ENCODE measurements at regions not wholly inside any gene's neighbourhood (a gene's known extent, or its start where the extent isn't known, plus 50 kb on each side); places are given as distances from the start of the nearest gene placed in this dataset.
"Not testable (repeated sequence)": the region's sequence is repeated elsewhere in the genome, so short reads cannot be mapped to it uniquely, and the experiment has no call there.

DNA sequence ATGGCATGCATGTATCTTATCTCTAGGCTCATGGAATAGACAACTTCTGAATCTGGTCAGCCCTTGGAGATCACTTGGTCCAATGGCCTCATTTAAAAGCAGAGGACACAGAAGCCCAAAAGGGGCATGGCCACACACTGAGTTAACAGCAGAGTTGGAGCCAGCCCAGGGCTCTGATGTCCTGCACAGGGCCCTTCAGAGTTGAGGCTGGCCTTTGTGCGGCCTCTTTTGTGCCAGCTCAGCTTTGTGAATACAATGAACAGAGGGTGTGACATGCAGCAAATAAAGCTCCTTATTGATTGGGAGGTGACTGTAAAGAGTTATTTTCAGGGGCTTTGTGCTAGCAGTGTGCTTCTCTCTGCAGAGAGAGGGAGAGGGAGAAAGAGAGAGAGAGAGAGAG is 150.1 kb upstream of the STK32A start:
- DNase-seq: peak; percentile 66

DNA sequence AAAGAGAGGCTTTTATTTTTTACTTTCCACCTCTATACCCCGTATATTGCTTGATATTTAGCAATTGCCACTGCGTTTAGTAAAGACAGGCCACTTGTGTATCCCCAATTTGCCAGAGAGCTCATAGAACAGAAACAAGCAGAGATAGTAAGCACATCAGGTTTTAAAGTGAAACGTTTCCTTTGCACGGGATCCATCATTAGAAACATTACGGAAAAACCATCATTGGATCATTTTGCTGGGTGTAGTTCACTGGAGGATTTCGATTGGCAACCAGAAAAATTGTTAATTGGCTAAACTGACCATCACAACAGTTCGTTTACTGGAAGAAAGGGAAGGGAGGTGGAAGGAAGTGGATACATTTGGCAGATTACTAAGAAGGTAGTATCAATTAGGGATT is 149.4 kb upstream of the STK32A start:
- no peak for DNase-seq

DNA sequence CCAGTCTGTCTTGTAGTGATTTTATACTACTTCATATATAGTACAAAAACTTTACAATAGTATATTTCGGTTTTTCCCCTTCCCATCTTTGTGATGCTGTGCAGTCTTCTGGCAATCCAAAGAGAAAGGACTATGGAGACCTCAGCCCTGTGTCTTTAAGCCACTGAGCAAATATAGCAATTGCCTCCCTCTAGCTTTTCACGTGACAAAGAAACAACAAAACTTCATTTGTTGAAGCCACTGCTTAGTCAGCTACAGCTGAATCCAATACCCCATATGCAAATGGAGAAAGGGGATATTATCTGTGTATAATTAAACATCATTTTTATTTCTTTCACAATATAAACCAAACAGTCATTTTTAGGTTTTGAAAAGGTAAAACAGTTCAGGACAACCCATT is 142.8 kb upstream of the STK32A start:
- DNase-seq: no peak

DNA sequence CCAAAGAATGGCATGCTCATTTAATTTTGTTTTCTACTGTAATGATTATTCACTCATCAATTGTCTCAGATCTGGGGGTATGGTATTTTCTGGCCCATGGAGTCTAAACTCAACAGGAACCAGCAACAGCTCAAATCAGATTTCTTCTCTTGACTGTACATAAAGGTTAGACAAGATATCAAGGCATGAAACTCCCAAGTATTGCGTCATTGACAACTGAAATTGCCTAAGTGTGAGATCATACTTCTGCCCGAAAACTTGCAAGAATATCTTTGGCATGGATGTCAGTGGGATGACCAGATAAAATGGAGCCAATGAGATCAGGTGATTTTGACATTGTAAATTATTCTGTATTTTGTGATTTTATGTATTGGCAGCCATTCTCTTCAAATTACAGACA is 141.7 kb upstream of the STK32A start:
- no peak for DNase-seq

DNA sequence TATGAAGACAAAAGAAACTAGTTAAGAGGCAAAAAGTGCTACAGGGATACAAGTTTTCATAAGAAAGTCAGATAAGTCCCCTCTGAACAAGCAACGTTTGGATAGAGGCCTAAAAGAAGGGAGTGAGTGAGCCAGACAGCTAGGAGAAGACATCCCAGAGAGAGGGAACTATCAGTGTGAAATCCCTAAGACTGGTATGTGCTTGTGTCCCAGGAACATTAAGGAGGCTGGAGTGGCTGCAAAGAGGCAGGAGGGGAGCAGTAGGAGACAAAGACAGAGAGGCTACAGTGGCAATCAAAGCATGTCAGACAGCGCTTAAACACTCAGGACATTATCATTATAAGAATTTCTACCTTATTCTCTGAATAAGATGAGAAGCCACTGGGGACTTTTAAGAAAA is 139.1 kb upstream of the STK32A start:
- DNase-seq: no peak

DNA sequence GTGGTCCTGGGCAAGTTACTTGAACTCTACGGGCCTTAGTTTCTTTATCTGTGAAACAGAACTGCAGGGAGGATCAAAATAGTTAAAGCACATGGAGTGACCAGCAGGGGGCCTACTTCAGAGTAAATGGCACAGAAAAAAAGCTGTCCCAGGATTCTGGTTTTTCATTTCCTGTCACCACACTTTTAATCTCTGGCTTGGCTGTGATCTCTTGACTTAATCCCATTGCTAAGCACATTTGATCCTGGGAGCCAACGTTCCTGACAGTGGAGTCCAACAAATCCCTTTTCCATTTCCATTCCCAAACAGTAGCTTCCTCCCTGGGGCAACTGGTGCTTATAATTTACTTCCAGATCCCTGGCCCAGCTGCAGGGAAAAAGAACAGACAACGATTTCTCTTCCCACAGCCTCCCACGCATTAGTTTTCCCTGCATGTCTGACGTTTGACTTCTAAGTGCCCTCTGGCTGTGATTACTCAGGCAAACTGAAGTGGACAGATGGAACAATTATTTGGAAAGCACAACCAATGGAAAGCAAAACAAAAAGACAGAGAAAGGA is 136.5 kb upstream of the STK32A start:
- DNase-seq: no peak

DNA sequence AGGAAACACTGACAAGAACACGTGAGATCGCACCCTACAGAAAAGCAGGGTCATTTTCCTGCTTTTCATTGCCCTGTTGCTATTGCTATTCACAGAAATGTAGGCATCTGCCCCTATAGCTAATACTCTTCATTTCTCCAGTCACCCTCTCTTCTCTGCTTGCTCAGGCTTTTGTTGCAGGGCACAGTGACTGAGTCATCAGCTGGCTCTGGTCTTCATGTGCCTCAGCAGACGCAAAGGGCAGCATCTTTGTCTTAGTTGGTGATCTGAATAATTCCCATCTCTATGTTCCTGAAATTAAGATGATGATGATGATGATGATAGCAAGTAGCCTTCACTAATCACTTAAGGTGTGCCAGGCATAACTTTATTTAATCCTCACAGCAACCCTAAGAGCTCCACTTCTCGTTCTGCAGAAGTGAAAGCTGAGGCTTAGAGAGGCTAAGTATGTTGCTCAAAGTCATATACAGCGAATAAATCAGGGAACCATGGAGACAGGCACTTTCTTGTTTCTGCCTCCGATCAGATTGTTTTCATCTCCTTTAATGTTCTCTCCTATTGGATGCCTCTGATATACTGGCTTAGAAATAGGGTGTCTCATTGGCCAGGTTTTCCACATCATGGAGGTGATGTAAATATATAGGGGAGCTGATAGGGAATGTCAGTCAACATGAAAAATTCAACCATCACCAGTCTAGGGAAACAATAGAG is 133.0 kb upstream of the STK32A start:
- no peak for DNase-seq

DNA sequence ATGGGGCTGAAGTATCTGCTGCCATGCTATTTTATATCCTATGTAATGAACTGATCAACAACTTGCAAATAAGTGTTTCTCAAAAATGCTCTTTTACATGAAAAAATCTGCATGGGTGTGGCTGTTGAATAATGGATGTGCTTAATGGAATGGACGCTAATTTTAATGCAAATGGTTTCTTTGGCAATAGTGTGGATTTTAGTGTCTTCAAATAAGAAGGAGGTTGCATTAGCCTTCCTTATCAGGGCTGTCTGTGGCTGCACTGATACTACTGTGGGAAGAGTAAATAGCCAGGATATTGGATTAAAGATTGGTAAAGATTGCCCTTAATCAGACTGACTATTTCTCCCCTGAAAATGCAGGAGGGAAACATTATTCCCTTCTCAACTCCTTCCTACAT is 121.9 kb upstream of the STK32A start:
- DNase-seq: no peak

DNA sequence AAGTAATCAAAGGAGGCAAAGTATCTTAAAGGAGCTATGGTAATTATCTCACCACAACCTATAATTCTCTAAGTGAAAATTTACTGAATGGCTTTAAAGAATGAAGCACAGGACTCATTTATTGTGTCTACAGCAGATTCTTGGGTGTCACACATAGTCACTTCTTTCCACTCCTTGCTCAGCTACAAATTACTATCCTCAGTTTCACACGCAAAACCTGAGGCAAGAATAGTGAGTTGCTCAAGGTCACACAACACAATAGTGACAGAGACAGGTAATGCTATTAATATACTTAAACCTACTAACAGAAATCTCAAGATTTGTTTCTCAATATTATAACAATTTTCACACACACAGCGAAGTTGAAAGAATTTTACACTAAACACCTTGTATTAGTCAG is 120.9 kb upstream of the STK32A start:
- DNase-seq: no peak

DNA sequence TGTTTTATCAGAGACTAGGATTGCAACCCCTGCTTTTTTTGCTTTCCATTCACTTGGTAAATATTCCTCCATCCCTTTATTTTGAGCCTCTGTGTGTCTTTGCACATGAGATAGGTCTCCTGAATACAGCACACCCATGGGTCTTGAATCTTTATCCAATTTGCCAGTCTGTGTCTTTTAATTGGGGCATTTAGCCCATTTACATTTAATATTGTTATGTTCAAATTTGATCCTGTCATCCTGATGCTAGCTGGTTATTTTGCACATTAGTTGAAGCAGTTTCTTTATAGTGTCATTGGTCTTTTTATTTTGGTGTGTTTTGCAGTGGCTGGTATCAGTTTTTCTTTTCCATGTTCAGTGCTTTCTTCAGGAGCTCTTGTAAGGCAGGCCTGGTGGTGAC is 95.1 kb upstream of the STK32A start:
- DNase-seq: not testable (repeated sequence)

DNA sequence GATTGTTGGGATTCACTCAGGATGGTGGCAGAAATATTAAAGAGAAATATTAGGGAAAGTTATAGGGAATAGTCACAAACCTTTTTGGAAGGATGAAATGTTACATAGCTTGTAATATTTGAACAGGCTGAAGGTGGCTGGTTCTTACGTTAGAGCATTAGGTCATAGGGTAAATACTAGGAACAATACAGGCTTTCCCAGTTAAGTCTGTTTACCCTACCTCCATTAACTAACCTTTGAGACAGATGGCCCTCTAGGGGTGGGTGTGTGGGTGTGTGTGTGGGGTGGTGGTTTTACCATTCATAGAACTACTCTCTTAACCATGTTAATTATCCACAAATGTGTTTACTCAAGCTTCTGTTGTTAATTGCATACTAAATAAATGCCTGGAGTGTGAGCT is 94.3 kb upstream of the STK32A start:
- DNase-seq: no peak

DNA sequence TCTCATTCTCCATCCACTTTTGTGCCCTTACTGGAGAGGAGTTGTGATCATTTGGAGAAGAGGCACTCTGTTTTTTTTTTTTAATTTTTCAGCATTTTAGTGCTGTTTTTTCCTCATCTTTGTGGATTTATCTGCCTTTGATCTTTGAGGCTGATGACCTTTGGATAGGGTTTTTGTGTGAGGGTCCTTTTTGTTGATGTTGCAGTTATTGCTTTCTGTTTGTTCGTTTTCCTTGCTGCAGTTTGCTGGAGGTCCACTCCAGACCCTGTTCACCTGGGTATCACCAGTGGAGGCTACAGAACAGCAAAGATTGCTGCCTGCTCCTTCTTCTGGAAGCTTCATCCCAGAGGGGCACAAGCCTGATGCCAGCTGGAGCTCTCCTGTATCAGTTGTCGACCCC is 93.2 kb upstream of the STK32A start:
- DNase-seq: not testable (repeated sequence)

DNA sequence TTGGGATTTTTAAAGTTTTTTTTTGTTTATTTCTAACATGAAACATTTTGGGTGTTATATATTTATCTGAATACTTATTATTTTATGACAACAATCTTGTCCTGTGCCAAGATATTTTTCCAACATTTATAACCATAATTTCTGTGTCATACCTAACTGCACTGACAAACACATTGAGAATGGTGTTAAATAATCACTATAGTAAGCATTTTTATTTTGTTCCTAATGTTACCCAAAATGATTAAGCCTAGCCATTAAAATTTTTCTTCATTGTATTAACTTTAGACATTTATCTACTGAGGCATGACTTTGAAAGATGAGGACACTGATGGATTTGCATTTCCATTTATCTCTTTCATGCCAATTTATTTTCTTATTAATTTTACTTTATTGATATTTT is 91.6 kb upstream of the STK32A start:
- no peak for DNase-seq

DNA sequence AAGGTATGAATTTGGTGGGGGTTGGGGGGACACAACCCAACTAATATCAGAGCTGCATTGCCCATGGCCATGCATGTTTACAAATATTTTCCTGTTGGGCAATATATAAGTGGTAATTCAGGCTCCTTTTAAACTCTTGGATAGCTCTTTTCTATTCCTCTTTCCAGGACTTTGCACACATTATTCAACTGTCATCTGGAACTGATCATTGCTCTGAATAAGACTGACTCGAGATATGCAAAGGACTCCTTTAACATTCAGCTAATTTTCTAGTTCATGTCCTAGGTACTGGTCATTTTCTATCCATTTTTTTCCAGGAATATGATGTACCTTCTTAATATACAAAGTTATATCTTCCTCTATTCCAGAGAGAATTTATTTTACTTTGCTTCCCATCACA is 89.5 kb upstream of the STK32A start:
- DNase-seq: no peak

DNA sequence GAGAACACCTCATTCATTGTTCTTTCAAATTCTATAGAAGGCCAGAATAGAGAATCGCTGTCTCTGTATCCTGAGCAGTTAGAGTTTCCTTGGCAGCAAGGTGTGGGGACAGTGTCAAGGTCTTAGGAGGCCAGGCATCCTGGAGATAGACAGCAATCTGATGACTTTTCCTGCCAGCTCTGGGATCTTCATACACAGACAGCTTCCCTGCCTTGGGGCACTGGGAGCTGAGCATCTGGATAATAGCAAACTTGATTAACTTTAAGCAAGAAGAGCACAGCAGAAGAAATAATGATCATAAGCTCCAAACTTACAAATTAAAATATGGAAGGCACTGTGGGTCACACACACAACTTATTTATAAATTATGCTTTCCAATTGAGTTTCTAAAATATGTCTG is 86.1 kb upstream of the STK32A start:
- DNase-seq: no peak

DNA sequence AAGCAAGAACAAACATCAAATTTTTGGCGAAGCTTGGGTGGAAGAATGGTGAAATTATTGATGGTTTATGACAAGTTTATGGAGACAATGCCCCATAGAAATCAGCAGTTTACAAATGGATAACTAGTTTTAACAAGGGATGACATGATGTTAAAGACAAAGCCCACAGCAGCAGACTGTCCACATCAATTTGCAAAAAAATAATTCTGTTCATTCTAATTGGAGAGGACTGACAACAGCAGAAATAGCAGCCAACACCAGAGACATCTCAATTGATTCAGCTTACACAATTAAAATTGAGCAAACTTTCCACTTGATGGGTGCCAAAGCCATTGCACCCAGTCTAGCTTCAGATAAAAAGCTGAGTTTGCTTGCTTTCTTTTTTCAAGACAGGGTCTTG is 82.7 kb upstream of the STK32A start:
- no peak for DNase-seq

DNA sequence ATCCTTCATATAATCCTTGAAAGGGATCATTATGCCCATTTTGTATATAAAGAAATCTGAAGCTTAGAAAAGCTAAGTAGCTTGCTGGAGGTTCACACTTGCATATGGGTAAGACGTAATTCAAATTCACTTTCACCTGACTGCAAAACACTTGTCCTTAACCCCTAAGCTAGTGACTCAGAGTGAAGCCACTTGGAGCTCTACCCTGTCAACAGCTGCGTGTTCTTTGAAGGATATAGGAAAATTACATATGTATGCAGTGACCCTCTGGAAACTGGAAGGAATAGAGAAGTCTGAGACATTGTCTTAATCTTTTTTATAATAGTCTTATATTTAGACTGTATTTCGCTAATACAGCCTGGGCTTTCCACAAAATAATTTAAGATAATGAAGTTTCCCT is 80.0 kb upstream of the STK32A start:
- no peak for DNase-seq

DNA sequence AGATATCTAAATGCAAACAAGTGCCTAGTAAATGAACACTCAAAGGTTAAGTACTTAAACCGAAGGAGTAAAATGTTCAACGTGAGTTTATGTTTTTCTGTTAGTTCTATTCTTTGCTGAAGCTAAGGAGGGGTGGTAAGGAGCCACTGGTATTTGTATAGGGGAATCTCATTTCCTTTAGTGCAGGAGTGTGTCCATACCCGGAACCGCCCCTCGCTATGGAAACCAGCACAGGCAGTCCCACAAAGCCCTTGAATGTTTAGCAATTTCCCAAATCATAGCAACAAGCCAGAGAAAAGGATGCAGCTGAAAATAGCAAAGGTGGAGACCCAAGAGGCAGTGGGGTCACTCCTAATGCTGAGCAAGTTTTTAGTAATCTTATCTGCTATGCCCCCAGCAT is 78.8 kb upstream of the STK32A start:
- DNase-seq: no peak

DNA sequence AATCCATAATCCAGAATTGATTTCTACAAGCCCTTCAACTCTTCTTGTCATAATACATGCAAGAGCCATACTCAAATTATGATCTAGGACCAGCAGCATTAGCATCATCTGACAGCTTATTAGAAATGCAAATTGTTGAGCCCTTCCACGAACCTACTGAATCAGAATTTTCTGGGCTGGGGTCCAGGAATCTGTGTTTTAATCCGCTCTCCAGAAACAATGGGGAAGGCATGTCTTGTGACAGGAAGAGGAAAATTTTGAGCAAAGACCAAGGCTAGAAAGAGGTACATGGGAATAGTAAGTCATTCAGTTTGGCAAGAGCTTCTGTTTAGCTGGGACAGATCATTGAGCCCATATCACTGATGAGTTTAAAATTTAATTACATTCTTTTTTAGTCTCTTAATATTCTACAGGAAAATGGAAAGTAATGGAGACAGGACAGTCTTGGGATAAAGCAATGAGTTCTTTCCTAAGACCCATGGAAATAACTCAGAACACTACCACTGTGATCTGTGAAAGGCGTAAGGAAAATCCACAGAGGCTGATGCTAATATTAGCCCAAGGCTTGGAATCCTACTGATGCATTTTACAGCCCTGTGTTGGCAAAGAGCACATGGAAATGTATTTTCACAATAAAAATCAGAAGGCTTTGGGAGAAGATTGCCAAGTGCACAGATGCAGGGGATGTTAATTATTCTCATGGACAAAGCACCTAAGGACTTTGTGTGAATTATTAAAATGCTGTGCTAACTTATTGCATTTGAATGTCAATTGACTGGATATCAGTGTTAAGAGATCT is 73.7 kb upstream of the STK32A start:
- no peak for DNase-seq

DNA sequence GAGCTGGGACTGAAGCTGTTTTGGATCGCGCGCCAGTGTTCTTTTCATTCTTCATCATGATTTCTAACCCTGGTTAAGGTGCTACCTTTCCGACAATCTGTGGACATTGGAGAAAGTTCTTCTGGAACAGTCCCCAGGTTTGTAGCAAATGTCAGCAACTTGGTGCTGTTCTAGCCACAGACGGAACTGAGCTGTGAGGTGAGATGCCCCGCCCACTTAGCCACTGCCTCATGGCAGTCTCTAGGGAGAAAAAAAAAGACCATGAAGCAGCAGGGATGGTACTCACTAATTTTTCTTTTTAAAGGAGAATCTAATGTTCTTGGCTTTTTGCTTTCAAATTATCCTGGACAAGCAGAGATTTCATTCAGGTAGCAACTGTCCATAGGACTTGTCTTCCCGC is 72.1 kb upstream of the STK32A start:
- no peak for DNase-seq

DNA sequence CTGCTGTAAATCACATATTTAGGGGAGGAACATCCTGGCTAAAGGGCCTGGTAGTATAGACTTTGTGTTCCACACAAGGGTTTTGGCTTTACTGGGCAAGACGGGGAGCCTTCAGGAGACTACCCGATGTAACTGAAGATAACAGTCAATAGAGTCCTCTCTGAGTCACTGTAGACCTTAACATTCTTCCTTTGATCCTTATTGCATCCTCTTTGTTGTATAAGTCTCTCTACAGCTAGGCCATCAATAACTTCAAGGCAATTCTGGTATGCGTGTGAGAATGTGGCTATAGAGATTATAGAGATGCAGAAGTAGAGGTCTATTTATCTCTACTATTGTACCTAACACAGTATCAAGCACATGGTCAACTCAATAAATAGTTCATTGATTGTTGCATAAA is 67.3 kb upstream of the STK32A start:
- DNase-seq: no peak

DNA sequence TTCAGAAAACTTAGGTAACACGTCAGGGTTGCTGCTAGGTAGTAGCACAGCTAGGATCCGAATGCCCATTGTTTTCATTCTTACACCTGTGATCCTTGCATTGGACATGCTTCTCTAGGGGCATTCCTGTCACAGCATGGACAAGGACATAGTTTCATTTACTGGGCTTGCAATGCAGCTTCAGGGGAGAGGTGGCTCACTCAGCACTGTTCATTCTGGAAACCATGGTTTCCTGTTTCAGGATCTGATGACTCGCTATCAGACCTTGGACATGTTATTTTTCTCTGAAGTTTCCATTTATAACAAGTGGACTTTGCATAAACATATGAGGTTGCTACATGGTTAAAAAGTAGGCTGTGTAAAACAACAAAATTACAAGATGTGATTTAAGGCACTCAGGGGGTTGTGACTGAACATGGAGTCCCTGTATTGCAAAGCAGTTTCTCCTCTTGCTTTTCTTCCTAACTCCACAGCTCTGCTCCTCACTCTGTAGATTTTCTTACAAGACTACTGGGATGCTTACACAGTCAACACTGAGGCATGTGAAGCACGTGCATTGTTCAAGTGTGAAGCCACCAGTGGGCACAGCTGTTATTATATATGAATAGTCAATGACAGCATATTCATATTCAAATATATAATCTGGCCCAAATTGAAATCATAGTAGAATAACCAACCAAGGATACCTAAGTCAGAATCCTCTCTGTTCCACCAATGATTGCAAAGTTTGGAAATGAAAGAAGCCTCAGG is 66.1 kb upstream of the STK32A start:
- no peak for DNase-seq

DNA sequence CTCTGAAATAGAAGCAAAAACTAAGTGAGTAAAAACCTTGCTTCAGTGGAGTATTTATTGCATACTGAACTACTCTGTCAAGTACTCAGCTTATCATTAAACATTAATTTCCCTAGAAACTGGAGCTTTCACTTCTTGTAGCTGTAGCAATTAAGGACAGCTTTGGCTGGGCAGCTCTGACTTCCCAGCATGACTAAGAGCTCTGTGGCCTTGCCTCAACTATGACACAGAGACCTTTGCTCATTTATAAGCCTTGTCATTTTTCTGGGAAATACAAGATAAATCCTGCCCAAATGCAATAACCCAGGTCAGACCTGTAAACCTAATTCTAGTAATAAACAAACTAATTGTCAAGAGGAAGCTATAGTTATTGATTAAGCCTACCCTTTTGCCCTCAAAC is 65.4 kb upstream of the STK32A start:
- no peak for DNase-seq

All from occipital lobe (tissue), 1 donor.